ENCODE measurements at regions not wholly inside any gene's neighbourhood (a gene's known extent, or its start where the extent isn't known, plus 50 kb on each side); places are given as distances from the start of the nearest gene placed in this dataset.

GRCh38 chr1:197985351-197985750 lies 68.2 kb downstream of the LHX9 start:
- no peak for TF ChIP-seq CTCF (IDR thresholded peaks at IDR 0.05; ENCODE audit: borderline replicate concordance, extremely low read depth, low read length, poor library complexity, severe bottlenecking)
- TF ChIP-seq EZH2 (IDR thresholded peaks at IDR 0.05; ENCODE audit: borderline replicate concordance, low read depth, low read length, severe bottlenecking) = no peak

All from DND-41 (cell line).